ENCODE measurements at regions not wholly inside any gene's neighbourhood (a gene's known extent, or its start where the extent isn't known, plus 50 kb on each side); places are given as distances from the start of the nearest gene placed in this dataset.
"Not testable (repeated sequence)": the region's sequence is repeated elsewhere in the genome, so short reads cannot be mapped to it uniquely, and the experiment has no call there.

GRCh38 chr5:103741984-103742383 lies 179.4 kb upstream of the NUDT12 start:
- WGBS (ENCODE audit: low lambda C conversion rate, missing lambda C conversion rate) = 63% methylated on average over 1 of the region's 1 CpG
- Histone ChIP-seq H3K4me3 (no peak overlapping the region), H3K4me1 (ENCODE audit: insufficient read depth) (no peaks in the 10 kb centered on the region), H3K27ac (no peak overlapping the region), H3K79me2 (no peaks in the 10 kb centered on the region), H3K9me3 (ENCODE audit: low read depth) (no peaks in the 10 kb centered on the region), H3K9me2 (replicated peaks; ENCODE audit: insufficient read depth) (no peaks in the 10 kb centered on the region), H3K36me3 (replicated peaks; ENCODE audit: insufficient read depth, low read depth) (no peaks in the 10 kb centered on the region), H2AFZ (no peak overlapping the region), H4K20me1 (ENCODE audit: insufficient read depth, poor library complexity, severe bottlenecking) (no peaks in the 10 kb centered on the region), H3K4me2 (no peak overlapping the region), H3K27me3 (no peaks in the 10 kb centered on the region)
- TF ChIP-seq EZH2 (IDR thresholded peaks at IDR 0.05; ENCODE audit: borderline replicate concordance) (no peak), EZH2phosphoT487 (IDR thresholded peaks at IDR 0.05; ENCODE audit: low read depth, severe bottlenecking, unreplicated experiment) (no peak), CTCF (IDR thresholded peaks at IDR 0.05; ENCODE audit: poor library complexity) (no peak)
- DNase-seq (ENCODE audit: low spot score) = no peak

GRCh38 chr5:103736343-103736742 lies 173.8 kb upstream of the NUDT12 start:
- H4K20me1 ChIP-seq (ENCODE audit: insufficient read depth, poor library complexity, severe bottlenecking); H3K79me2 ChIP-seq; H3K36me3 ChIP-seq (replicated peaks; ENCODE audit: insufficient read depth, low read depth); H3K27me3 ChIP-seq; H3K4me1 ChIP-seq (ENCODE audit: insufficient read depth); H3K9me2 ChIP-seq (replicated peaks; ENCODE audit: insufficient read depth); H2AFZ ChIP-seq; DNase-seq (ENCODE audit: low spot score); H3K4me2 ChIP-seq; H3K9me3 ChIP-seq (ENCODE audit: low read depth); H3K4me3 ChIP-seq; H3K27ac ChIP-seq: not testable (repeated sequence)
- 89% methylated on average over 8 of the region's 8 CpGs for WGBS (ENCODE audit: low lambda C conversion rate, missing lambda C conversion rate)

GRCh38 chr5:103724271-103724670 lies 161.7 kb upstream of the NUDT12 start:
- Histone ChIP-seq H3K27me3 (no peaks in the 10 kb centered on the region), H3K4me1 (ENCODE audit: insufficient read depth) (no peaks in the 10 kb centered on the region), H3K79me2 (no peaks in the 10 kb centered on the region), H2AFZ (no peak overlapping the region), H3K9me2 (replicated peaks; ENCODE audit: insufficient read depth) (no peaks in the 10 kb centered on the region), H4K20me1 (ENCODE audit: insufficient read depth, poor library complexity, severe bottlenecking) (no peaks in the 10 kb centered on the region), H3K4me2 (no peak overlapping the region), H3K36me3 (replicated peaks; ENCODE audit: insufficient read depth, low read depth) (no peaks in the 10 kb centered on the region), H3K9me3 (ENCODE audit: low read depth) (no peaks in the 10 kb centered on the region), H3K27ac (no peak overlapping the region), H3K4me3 (no peak overlapping the region)
- TF ChIP-seq EZH2phosphoT487 (IDR thresholded peaks at IDR 0.05; ENCODE audit: low read depth, severe bottlenecking, unreplicated experiment) (no peak), CTCF (IDR thresholded peaks at IDR 0.05; ENCODE audit: poor library complexity) (no peak), EZH2 (IDR thresholded peaks at IDR 0.05; ENCODE audit: borderline replicate concordance) (no peak)
- DNase-seq (ENCODE audit: low spot score) = no peak

- Histone ChIP-seq H3K4me2 (no peak overlapping the region), H3K27ac (no peak overlapping the region), H3K27me3 (no peaks in the 10 kb centered on the region), H3K4me1 (ENCODE audit: insufficient read depth) (no peaks in the 10 kb centered on the region), H3K9me2 (replicated peaks; ENCODE audit: insufficient read depth) (no peaks in the 10 kb centered on the region), H3K36me3 (replicated peaks; ENCODE audit: insufficient read depth, low read depth) (no peaks in the 10 kb centered on the region), H2AFZ (no peak overlapping the region), H3K4me3 (no peak overlapping the region), H3K79me2 (no peaks in the 10 kb centered on the region), H3K9me3 (ENCODE audit: low read depth) (no peaks in the 10 kb centered on the region), H4K20me1 (ENCODE audit: insufficient read depth, poor library complexity, severe bottlenecking) (no peaks in the 10 kb centered on the region)
- WGBS (ENCODE audit: low lambda C conversion rate, missing lambda C conversion rate) = 85% methylated on average over 3 of the region's 3 CpGs
- no peak for DNase-seq (ENCODE audit: low spot score)
- TF ChIP-seq EZH2phosphoT487 (IDR thresholded peaks at IDR 0.05; ENCODE audit: low read depth, severe bottlenecking, unreplicated experiment) (no peak), EZH2 (IDR thresholded peaks at IDR 0.05; ENCODE audit: borderline replicate concordance) (no peak)
These were observed 158.6 kb upstream of the NUDT12 start for GRCh38 chr5:103721183-103721582.

- no peak for DNase-seq (ENCODE audit: low spot score)
- TF ChIP-seq EZH2phosphoT487 (IDR thresholded peaks at IDR 0.05; ENCODE audit: low read depth, severe bottlenecking, unreplicated experiment) = no peak
- no peak for TF ChIP-seq EZH2 (IDR thresholded peaks at IDR 0.05; ENCODE audit: borderline replicate concordance)
- TF ChIP-seq CTCF (IDR thresholded peaks at IDR 0.05; ENCODE audit: poor library complexity) = no peak
- Histone ChIP-seq H3K27me3 (no peaks in the 10 kb centered on the region), H3K79me2 (no peaks in the 10 kb centered on the region), H3K36me3 (replicated peaks; ENCODE audit: insufficient read depth, low read depth) (no peaks in the 10 kb centered on the region), H3K4me1 (ENCODE audit: insufficient read depth) (no peaks in the 10 kb centered on the region), H2AFZ (no peak overlapping the region), H3K27ac (no peak overlapping the region), H4K20me1 (ENCODE audit: insufficient read depth, poor library complexity, severe bottlenecking) (no peaks in the 10 kb centered on the region), H3K9me2 (replicated peaks; ENCODE audit: insufficient read depth) (no peaks in the 10 kb centered on the region), H3K9me3 (ENCODE audit: low read depth) (no peaks in the 10 kb centered on the region), H3K4me2 (no peak overlapping the region), H3K4me3 (no peak overlapping the region)
- 68% methylated on average over 1 of the region's 1 CpG for WGBS (ENCODE audit: low lambda C conversion rate, missing lambda C conversion rate)
These were observed 155.5 kb upstream of the NUDT12 start for GRCh38 chr5:103718108-103718507.
